Body of pancreas (tissue), 4 donors: ENCODE measurements at regions not wholly inside any gene's neighbourhood (a gene's known extent, or its start where the extent isn't known, plus 50 kb on each side); places are given as distances from the start of the nearest gene placed in this dataset.

Source experiments
- CTCF ChIP-seq, 7 experiments: fragments of 450-650 bp in 4 of 7; fragments of 200-600 bp in 3 of 7; sonication (generic) in 3 of 7; IDR thresholded peaks; one replicate each; pipeline ENCODE4 v1.5.1; 2016 to 2019; ENCODE audit warnings: antibody characterized with exemption in 7 of 7
- POLR2A ChIP-seq, 3 donors: fragments of 450-650 bp; IDR thresholded peaks; one replicate each; pipeline ENCODE4 v1.6.1; 2016; ENCODE audit warnings: antibody characterized with exemption in 3 of 3, mild to moderate bottlenecking in 2 of 3

GRCh38 chr14:81936348-81936747, 402.7 kb upstream of the SEL1L start:
- TF ChIP-seq CTCF (IDR thresholded peaks at IDR 0.05): no peak
- no peak for TF ChIP-seq POLR2A (IDR thresholded peaks at IDR 0.05)
